C4-2B (cell line): ENCODE measurements at regions not wholly inside any gene's neighbourhood (a gene's known extent, or its start where the extent isn't known, plus 50 kb on each side); places are given as distances from the start of the nearest gene placed in this dataset.

Experiments used
- CTCF ChIP-seq: fragments of 450-650 bp; conservative IDR thresholded peaks from 2 replicates; pipeline ENCODE4 v1.5.1; 2017; ENCODE audit warnings: mild to moderate bottlenecking
- ZFX ChIP-seq: fragments of 450-650 bp; IDR thresholded peaks from 2 replicates; pipeline ENCODE4 v1.6.1; 2017

- TF ChIP-seq CTCF (no peak), ZFX (no peak)
These were observed 117.1 kb downstream of the TFPI2 start for GRCh38 chr7:93773446-93773845.
